GM18870 (cell line): ENCODE measurements at regions not wholly inside any gene's neighbourhood (a gene's known extent, or its start where the extent isn't known, plus 50 kb on each side); places are given as distances from the start of the nearest gene placed in this dataset.

Experiments
- ATAC-seq: cut with Tn5 transposase; IDR thresholded peaks from one replicate; pipeline ENCODE4 v1.9.1; 2021; ENCODE audit warnings: moderate library complexity; ENCODE audit not compliant: unreplicated experiment

DNA sequence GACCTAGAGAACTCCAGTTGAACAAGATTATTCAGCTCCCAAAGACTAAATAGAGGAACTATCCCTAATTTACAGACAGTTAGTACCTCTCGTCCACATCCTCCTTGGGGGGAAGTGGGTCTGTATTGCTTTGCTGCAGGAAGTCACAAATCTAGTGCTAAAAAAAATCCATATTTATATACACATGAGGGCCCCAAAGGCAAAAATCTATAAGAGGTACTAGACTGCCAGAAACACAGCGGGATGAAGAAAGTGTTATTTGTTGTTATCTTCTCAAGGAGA is 190.1 kb downstream of the TTC8 start:
- no peak for ATAC-seq

DNA sequence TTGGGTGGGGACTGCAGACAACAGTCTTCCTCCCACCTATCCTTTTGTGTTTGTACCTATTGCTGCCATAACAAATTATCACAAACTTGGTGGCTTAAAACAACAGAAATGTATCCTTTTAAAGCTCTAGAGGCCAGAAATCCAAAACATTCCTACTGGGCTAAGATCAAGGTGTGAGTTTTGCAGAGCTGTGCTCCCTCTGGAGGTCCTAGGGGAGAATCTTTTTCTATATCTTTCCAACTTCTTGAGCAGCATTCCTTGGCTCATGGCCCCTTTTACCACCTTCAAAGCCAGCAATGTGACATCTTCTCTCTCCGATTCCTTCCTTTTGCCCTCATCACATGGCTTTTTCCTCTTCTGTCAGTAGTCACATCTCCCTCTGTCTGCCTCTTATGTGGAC is 190.6 kb downstream of the TTC8 start:
- ATAC-seq = no peak

DNA sequence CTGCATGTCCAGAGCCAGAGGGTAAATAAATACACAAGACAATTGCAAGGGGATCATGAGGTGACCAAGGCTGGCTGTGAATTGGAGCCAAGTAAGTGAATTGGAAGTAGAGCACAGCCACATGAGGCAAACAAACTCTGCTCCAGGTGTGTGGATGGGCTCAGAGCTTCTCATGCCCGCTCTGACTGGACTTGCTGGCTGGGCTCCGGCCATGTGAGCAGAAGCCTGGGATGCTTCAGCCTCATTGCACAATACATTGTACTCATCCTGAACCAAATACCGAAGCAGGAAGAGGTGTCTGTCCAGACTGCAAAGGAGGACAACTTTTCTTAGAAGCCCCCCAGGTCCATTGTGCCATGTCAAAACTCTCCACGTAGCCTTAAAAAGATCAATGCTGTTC is 193.0 kb downstream of the TTC8 start:
- ATAC-seq = no peak

DNA sequence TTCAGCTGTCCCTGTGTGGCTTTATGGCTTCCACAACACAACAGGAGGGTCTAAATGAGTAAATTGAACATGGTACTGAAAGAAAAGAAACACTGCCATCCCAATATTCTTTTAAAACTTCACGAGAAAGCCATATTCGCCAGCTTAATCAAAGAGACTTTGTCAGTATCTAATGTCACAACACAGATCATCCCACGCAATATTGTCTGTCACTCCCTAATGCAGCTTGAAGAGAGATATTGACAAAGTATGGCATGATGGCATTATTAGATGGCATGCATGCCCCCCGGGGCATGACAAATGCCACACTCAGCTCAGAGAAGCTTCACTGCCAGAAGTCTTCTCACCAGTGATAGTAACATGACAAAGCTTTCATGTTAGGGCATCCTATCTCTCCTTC is 197.8 kb downstream of the TTC8 start:
- ATAC-seq = no peak

DNA sequence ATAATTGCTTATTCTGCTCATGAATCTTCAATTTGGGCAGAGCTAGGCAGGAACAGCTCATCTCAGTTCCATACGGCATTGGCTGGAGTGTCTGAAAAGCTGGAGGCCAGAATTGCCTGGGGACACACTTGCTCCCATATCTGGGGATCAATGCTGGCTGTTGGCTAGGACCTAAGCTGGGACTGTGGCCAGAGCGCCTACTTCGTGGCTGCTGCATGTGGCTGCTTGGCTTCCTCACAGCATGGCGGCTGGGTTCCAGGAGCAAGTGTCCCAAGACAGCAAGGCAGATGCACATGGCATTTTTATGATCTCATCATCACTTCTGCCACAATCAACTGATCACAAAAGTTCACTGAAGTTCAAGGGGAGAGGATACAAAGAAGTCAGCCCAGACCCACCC is 200.2 kb downstream of the TTC8 start:
- ATAC-seq = no peak

DNA sequence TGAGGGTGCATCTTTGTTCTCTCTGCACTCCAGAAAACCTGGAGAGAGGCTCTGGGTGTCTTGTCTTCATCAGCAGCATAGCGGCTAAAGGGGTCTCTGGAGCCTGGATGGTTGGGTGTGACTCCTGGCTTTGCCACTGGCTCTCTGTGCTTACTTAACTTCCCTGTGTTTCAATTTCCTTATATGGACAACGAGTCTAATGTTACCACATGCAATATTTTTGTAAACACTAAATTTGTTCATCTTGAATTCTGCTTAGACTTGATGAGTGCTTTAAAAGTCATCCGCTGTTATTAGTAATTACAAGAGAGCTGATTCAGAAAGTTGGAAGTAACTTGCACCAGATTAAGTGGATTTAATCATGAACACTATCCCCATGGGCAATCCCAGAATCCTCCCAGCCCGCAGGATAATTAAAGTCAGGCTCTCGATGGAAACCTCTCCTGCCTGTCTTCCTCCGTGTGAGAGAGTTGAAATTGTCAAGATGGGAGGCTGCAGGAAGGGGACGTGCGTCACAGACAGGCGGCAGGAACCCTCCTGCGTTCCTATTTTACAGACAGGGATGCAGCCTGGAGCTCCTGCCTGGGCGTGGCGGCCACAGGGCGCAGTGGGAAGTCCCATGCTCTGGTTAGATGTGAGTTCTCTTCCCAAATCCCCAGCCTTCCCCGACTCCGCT is 201.2 kb downstream of the TTC8 start:
- no peak for ATAC-seq

DNA sequence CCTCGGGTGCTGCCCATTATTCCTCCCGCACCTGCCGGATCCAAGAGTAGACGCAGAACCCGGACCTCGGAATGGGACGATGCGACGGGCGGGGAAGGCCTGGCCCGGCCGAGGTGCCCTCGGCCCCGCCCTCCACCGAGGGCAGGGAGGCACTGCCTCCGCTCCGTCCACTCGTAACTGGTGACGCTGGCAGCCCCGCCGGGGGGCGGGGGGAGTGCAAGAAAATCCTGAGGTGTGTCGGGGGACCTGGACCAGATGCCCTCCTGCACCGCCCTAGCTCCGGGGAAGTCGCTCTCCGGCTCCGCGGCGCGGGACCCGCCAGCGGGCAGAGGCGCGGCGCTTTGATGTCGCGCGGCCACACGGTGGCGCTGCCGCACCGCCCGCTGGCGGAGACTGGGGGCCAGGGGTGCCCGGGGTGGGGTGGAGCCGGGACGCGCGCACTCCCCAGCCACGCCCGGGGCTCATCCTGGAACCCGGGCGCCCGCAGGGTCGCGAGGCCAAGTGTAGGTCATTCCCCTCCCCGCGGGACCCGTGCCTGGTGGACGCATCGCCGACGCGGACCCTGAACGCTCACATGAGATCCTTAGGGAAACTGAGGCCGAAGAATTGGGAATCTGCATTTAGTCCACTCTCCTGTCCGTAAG is 202.8 kb downstream of the TTC8 start:
- no peak for ATAC-seq

DNA sequence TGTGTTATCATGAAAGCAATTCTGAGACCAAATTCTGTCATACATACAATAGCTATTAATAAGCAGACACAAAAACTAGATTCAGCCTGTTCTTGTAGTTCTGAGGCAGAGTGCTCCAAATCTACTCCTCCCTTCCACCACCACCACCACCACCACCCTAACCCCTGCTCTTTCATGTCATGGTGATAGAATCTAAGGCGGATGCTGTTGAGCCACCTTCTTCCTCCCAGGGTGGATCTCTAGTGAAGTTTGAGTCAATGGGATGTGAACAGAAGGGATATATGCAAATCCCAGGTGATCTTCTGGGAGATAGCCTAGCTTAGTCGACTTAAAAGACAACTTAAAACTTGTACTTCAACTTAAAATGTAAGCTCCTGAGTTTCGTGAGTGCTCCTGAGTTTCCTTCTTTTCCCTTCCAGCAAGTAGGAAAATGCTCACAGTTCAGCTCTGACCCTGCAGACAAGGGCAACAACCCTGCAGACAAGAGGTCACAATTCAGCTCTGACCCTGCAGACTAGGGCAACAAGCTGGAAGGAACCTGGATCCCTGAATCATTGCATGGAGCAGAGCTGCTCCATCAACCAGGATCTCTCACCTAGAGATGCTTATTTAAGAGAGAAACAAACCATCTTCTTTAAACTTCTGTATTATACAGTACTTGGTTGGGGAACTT is 204.1 kb downstream of the TTC8 start:
- no peak for ATAC-seq

DNA sequence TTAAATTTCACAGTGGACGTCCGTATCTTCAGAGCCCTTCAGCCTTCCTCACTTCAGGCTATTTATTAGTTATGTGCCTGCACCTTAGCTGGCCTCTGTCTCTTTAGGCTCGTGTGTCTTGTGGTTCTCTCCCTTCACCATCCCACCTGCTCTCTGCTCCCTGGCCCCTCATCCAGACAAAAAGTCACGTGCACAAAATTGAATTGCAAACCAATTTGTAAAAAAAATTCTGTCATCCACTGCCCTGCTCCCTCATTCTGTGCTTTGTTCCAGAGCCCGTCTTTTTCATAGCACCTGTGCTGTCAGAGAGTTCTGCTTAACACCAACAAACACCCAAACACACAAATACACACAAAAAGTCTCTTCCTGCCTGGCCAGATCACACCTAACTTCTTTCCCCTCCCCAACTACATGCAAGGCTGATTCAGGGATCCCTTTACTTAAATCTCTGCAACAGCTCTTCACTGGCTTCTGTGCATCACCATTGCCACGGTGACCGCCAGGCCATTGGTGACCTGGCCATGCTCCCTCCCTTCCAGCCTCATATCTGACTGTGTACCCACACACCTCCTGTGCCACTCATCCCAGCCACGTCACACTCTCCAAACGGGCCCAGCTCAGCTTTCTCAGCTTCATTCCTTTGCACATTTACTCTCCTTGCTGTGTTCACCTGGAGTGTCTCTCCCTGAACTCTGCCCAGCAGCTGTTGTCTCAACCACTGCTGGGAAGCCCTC is 205.7 kb downstream of the TTC8 start:
- no peak for ATAC-seq

DNA sequence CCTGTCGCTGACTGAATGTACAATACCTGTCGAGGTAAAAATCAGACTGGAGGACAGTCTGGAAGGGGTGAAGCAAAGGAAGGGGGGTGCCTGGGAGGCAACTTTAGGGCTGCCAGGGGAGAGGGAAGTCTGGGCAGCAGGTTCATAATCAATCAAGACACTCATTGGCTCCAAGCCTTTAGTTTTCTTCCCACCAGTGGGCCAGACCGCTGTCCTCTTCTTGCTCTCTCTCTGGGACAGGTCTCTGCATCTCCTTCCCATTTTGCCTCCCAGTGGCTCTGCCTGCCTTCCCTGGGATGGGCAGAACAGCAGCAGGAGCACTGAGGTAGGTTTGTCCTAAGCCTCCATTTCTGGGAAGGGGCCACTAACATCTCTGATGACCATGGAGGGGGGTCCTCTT is 206.5 kb downstream of the TTC8 start:
- no peak for ATAC-seq

DNA sequence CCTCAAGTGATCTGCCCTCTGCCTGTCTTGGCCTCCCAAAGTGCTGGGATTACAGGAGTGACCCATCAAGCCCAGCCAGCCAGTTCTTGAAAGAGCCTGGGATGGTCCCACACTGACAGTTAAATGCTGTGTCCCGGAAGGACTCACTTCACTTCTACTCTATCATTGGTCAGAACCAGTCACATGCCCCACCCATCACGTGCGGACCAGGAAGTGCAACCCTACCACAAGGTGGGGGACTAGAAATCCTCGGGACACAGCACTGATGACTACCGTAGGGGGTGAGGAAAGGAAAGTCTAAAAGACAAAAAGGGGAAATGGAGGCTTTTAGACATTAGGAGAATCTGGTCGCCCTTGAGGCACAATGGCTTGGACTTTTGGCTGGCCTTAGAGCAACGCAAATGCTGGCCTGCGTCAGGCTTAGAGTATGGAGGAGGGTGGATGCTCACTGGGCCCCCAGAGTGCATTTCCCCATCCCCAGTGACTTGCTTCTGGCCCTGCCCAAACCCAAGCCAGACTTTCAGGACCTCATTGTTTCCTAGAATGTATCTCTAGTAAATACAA is 207.7 kb downstream of the TTC8 start:
- ATAC-seq = no peak

DNA sequence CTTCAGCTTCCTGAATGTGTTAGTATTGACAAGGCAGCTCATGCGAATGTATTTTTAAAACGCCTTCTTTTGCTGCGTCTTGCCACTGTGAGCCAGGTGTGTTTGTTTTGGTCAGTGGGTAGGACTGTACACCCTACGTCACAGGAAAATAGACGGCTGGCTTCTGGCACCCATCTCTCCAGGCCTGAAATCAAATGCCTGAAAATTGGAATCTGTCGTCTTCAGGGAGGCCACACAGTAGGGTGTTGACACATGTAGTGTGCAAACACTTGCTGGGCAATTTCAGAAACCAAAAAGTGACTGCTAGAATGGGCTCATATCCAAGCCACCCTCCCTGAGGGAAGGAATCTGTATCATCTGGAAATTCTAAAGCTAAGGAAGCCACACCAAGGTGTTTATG is 209.3 kb downstream of the TTC8 start:
- no peak for ATAC-seq

DNA sequence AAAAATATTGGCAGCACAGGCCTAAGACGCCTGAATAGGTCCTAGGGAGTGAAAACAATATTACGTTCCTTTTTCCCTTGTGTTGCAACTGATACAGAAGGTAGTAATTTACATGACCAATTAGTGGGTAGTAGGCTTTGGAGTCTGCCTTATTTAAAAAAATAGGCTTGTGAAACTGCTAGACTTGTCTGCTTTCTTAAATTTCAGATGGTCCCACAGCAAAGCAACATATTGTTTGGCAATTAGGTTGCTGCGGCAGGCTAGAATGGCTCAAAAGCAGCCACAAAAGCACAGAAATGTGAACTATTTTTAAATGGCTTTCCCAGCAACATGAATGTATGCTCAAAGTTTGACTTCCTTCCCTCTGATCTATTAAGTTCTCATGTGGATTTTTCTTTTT is 211.9 kb downstream of the TTC8 start:
- no peak for ATAC-seq

DNA sequence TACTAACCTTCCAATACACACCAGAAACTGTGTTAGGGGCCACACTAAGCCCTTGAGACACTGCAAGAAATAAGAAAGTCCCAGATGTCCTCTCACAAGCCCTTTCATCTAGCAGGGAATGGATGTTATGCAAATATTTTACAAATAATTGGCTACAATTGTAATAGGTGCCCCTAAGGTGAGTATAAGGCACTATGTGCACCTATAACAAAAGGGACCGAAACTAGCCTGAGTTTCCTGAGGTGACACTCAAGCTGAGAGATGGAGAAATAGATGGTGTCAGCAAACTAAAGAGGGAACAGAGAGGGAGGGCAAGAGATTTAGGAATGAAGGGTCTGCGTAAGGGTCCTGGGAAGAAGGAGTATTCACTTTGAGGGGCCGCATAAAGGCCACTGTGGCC is 212.6 kb downstream of the TTC8 start:
- ATAC-seq = no peak

DNA sequence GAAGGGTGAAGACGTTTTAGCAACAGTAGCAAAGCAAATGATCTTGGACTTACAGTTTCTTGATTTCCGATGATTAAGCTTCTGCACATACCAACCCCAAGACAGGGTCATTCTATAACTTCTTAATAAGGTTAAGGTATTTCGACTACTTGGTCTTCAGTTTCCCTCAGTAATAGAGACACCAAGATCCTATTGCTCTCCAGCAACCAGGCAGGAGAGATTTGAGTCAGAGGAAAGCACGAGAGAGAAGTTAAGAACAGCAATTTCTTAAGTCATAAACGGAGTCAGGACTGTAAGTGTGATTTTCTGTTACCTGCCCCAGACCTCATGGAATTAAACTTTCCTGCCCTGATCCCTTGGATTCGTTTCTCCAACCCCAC is 215.6 kb downstream of the TTC8 start:
- ATAC-seq = no peak

DNA sequence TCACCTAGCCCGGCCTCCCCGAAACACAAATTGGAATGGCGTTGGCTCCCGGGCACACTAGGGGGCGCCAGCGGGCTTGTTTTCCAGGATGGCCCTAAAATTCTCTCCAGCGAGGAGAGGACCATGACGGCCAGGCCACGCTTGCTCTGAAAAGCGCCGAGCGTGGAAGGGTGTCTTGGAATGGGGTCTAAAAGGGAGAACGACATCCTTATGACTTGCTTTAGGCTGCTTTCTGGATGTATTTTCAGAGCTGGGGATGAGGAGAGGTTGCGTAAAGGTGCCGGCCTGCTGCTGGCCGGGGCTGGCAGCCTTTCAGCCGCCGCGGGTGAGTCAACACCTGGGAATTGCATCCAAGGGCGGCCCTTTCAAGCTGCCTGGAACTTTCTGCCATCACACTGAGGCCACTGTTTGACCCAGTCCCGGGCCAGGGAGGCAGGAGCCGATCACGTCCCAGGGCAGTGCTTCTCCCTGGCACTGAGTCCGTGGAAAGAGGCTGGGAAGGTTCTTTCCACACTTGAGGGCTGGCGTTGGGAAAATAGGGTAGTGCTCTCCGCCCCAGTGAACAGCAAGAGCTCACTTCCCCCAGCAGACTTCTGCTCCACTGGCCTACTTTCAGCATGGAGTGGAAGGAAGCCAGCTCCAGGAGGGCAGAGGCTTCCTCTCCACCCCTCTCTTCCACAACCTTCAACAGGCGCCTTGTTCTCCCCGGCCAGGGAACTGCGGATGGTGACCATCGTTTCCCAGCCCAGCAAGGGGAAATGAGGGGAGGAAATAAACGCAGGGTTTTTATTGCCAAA is 216.2 kb downstream of the TTC8 start:
- ATAC-seq = peak; percentile 88

DNA sequence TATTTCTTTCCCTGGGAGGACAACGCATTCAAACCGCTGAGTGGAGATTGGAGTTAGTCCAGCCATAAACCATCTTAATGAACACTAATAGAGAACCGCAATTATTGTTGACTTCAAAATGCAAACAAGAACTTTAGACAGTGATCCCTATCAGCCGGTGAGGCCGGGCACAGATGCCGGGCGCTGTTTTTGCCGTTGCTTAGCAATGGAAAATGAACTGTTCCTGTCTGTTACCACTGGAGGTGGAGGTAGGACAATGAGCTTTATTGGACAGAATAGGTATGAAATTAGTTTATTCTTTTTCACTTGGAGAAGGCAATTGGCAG is 216.8 kb downstream of the TTC8 start:
- ATAC-seq = no peak

DNA sequence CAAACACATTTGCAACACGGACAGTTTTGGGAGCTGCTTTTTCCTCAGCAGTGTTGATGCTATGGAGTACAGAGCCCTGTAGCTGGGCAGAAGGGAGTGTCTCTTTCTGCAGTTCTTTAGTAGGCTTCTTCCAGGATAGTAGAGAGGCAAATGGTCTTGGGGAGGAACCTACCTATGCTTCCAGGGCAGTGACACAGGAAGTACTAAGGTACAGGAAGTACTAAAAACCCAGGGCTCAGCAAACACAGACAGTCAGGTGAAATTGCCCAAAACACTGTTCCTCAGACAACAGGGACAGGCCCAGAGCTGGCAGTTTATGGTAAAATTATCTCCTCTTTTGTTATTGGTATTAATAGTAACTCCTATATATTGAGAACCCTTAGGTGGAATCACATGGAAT is 217.6 kb downstream of the TTC8 start:
- ATAC-seq = no peak

DNA sequence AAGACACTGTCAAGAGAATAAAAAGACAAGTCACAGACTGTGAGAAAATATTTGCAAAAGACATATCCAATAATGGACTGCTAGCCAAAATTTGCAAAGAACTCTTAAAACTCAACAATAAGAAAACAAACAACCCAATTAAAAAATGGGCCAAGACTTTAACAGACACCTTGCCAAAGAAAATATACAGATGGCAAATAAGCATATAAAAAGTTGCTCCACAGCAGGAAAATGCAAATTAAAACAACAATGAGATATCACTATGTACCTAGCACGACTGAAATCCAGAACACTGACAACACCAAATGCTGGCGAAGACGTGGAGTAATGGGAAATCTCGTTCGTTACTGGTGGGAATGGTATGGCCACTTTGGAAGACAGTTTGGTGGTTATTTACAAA is 228.9 kb downstream of the TTC8 start:
- ATAC-seq = no peak

DNA sequence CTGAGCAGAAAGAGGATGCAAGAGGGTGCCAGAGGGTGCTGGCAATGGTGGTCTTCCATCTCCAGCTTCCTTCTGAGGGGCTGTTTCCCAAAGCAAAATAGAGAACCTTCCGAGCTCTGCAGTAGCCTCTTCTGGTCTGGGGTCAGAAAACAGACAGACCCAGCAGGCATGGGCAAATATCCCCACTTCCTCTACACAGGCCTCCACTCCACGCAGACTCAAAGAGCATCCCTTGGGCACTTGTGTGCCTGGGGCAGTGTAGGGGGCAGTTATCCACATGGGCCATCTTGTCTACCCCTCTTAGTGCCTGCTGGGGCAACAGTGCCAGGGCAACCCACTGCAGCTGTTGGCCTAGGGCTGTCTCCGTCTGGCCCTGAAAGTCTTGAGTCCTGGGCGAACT is 231.9 kb downstream of the TTC8 start:
- ATAC-seq = no peak

DNA sequence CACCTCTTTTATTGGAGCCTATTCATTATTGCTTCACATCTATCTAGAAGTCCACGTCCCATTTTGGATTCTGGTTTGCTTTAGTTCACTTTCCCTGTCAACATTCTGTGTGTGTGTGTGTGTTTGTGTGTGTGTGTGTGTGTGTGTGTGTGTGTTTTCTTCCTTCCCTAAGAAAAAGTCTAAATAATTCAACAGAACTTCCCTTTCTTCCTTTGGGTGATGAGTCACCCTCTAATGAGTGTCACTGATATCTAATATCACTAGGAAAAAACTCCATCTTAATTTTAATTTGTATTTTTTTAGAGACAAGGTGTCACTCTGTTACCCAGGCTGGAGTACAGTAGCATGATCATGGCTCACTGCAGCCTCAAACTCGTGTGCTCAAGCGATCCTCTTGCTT is 234.2 kb downstream of the TTC8 start:
- no peak for ATAC-seq
